CD14-positive monocyte (primary cell): ENCODE measurements at regions not wholly inside any gene's neighbourhood (a gene's known extent, or its start where the extent isn't known, plus 50 kb on each side); places are given as distances from the start of the nearest gene placed in this dataset.

Source experiments
- DNase-seq, 3 donors: peaks; one replicate each; pipeline ENCODE4 v3.0.0-alpha.2; 2011 to 2022
- H2AFZ ChIP-seq: 2 replicates; pipeline ENCODE4 v1.6.0; 2012; ENCODE audit warnings: mild to moderate bottlenecking, low read depth, low read length, inconsistent platforms; ENCODE audit not compliant: insufficient read depth, poor library complexity, severe bottlenecking
- H3K27ac ChIP-seq, 2 donors: 1 replicate in 1 of 2; 2 replicates in 1 of 2; pipeline ENCODE4 v1.5.1; 2012 to 2013; ENCODE audit warnings: low read length in 2 of 2, control low read depth in 1 of 2, inconsistent platforms in 1 of 2, low read depth in 1 of 2, mild to moderate bottlenecking in 1 of 2
- H3K27me3 ChIP-seq, 2 donors: one replicate each; pipeline versions ENCODE4 v1.6.0 to v1.6.1; 2011 to 2013; ENCODE audit warnings: low read length in 2 of 2; ENCODE audit not compliant: control insufficient read depth in 2 of 2, insufficient read depth in 2 of 2
- H3K36me3 ChIP-seq, 2 donors: replicated peaks in 1 of 2; 1 replicate in 1 of 2; 2 replicates in 1 of 2; pipeline versions ENCODE4 v1.5.1 to v1.6.1; 2012 to 2013; ENCODE audit warnings: low read length in 2 of 2, control low read depth in 1 of 2, inconsistent platforms in 1 of 2, mild to moderate bottlenecking in 1 of 2; ENCODE audit not compliant: insufficient read depth in 2 of 2, control insufficient read depth in 1 of 2
- H3K4me1 ChIP-seq, 2 donors: 1 replicate in 1 of 2; 2 replicates in 1 of 2; pipeline versions ENCODE4 v1.5.1 to v1.6.1; 2012 to 2013; ENCODE audit warnings: low read length in 2 of 2, control low read depth in 1 of 2, inconsistent platforms in 1 of 2, mild to moderate bottlenecking in 1 of 2, moderate library complexity in 1 of 2; ENCODE audit not compliant: insufficient read depth in 2 of 2, control insufficient read depth in 1 of 2
- H3K4me2 ChIP-seq: replicated peaks from 2 replicates; pipeline ENCODE3; 2012; ENCODE audit warnings: low read length, moderate library complexity, mild to moderate bottlenecking; ENCODE audit not compliant: poor library complexity, severe bottlenecking; ENCODE audit errors: extremely low read depth
- H3K4me3 ChIP-seq, 3 experiments: fragments of 200-600 bp in 1 of 3; sonication (generic) in 1 of 3; replicated peaks in 1 of 3; 1 replicate in 2 of 3; 2 replicates in 1 of 3; pipeline ENCODE4 v1.5.1; 2011 to 2013; ENCODE audit warnings: low read length in 3 of 3, mild to moderate bottlenecking in 3 of 3, control low read depth in 2 of 3, low read depth in 2 of 3, inconsistent platforms in 1 of 3, moderate library complexity in 1 of 3
- H3K79me2 ChIP-seq: 2 replicates; pipeline ENCODE4 v1.6.0; 2012; ENCODE audit warnings: mild to moderate bottlenecking, control low read depth, inconsistent platforms, low read length, moderate library complexity; ENCODE audit not compliant: insufficient read depth
- H3K9ac ChIP-seq: 2 replicates; pipeline ENCODE4 v1.6.0; 2017; ENCODE audit warnings: low read length, mild to moderate bottlenecking; ENCODE audit not compliant: insufficient read depth, poor library complexity, severe bottlenecking
- H3K9me3 ChIP-seq, 2 donors: replicated peaks in 1 of 2; 1 replicate in 1 of 2; 2 replicates in 1 of 2; pipeline versions ENCODE4 v1.5.1 to v1.6.1; 2012 to 2013; ENCODE audit warnings: low read length in 2 of 2, control low read depth in 1 of 2; ENCODE audit not compliant: control insufficient read depth in 1 of 2, insufficient read depth in 1 of 2
- H4K20me1 ChIP-seq: 2 replicates; pipeline ENCODE4 v1.6.0; 2012; ENCODE audit warnings: mild to moderate bottlenecking, low read length, control low read depth, moderate library complexity; ENCODE audit not compliant: insufficient read depth
- H3K27ac Mint-ChIP-seq, 7 donors: one replicate each; pipeline ENCODE4 v1.8.0; 2020; ENCODE audit warnings: mild to moderate bottlenecking in 7 of 7, mixed read lengths in 7 of 7, moderate library complexity in 6 of 7, inconsistent platforms in 2 of 7
- H3K27me3 Mint-ChIP-seq, 3 donors: one replicate each; pipeline ENCODE4 v1.8.0; 2021 to 2022; ENCODE audit warnings: low read depth in 3 of 3, mild to moderate bottlenecking in 3 of 3, mixed read lengths in 3 of 3, moderate library complexity in 3 of 3, inconsistent platforms in 1 of 3
- H3K36me3 Mint-ChIP-seq, 2 donors: one replicate each; pipeline ENCODE4 v1.8.0; 2020; ENCODE audit warnings: mixed read lengths in 2 of 2, inconsistent platforms in 1 of 2, mild to moderate bottlenecking in 1 of 2
- H3K4me1 Mint-ChIP-seq: one replicate; pipeline ENCODE4 v1.8.0; 2020; ENCODE audit warnings: mild to moderate bottlenecking, mixed read lengths
- H3K4me3 Mint-ChIP-seq, 2 donors: one replicate each; pipeline ENCODE4 v1.8.0; 2020; ENCODE audit warnings: mild to moderate bottlenecking in 2 of 2, mixed read lengths in 2 of 2, moderate library complexity in 1 of 2
- H3K9me3 Mint-ChIP-seq, 7 donors: one replicate each; pipeline ENCODE4 v1.8.0; 2020 to 2022; ENCODE audit warnings: mixed read lengths in 7 of 7, mild to moderate bottlenecking in 6 of 7, moderate library complexity in 6 of 7, inconsistent platforms in 2 of 7
- CTCF ChIP-seq: fragments of 200-600 bp; IDR thresholded peaks from one replicate; pipeline ENCODE4 v1.8.0; 2022; ENCODE audit warnings: antibody characterized with exemption, mild to moderate bottlenecking
- WGBS: methylation state at CpG from one replicate; pipeline ENCODE4 v1.1.5; 2013; ENCODE audit warnings: missing lambda C conversion rate; ENCODE audit not compliant: insufficient coverage; 5-methylcytosine and 5-hydroxymethylcytosine counted together
- intact Hi-C, 2 donors: fragments of 100-400 bp; cut with micrococcal nuclease; formaldehyde crosslinking; loops; one replicate each; pipeline versions ENCODE4 v1.15.0 to v1.15.1; 2023

GRCh38 chr3:99332276-99332675 lies 306.1 kb upstream of the COL8A1 start:
- Histone ChIP-seq H3K36me3 (no peaks in the 10 kb centered on the region), H3K79me2 (no peaks in the 10 kb centered on the region), H2AFZ (no peak overlapping the region), H3K4me3 (no peak overlapping the region), H3K4me2 (no peak overlapping the region), H3K27me3 (no peaks in the 10 kb centered on the region), H3K4me1 (no peaks in the 10 kb centered on the region), H4K20me1 (no peaks in the 10 kb centered on the region), H3K9ac (no peak overlapping the region), H3K27ac (no peak overlapping the region), H3K9me3 (no peaks in the 10 kb centered on the region)
- intact Hi-C loops, result no loop called here
- Mint-ChIP-seq H3K9me3 (peaks cover 0 to 3% (median 0%) of the 10 kb centered on the region in 7 donors), H3K4me1 (no peaks in the 10 kb centered on the region), H3K36me3 (no peaks in the 10 kb centered on the region), H3K27ac (no peak overlapping the region), H3K27me3 (no peaks in the 10 kb centered on the region), H3K4me3 (no peak overlapping the region)
- no peak for TF ChIP-seq CTCF
- no peak for DNase-seq
- WGBS, result no CpG with 5 or more reads among the region's 2 CpGs

GRCh38 chr3:99330924-99331532 lies 307.4 kb upstream of the COL8A1 start:
- no peak overlapping the region for H3K9ac ChIP-seq
- no peaks in the 10 kb centered on the region for H3K27me3 ChIP-seq
- H3K9me3 Mint-ChIP-seq, result peaks cover 0 to 3% (median 2%) of the 10 kb centered on the region in 7 donors
- no peak for DNase-seq
- no peaks in the 10 kb centered on the region for H3K27me3 Mint-ChIP-seq
- no peak overlapping the region for H3K27ac Mint-ChIP-seq
- intact Hi-C loops, result no loop called here
- WGBS, result 100% methylated on average over 1 of the region's 1 CpG
- no peaks in the 10 kb centered on the region for H3K36me3 Mint-ChIP-seq
- H3K9me3 ChIP-seq, result no peaks in the 10 kb centered on the region
- no peaks in the 10 kb centered on the region for H4K20me1 ChIP-seq
- no peaks in the 10 kb centered on the region for H3K4me1 Mint-ChIP-seq
- H3K4me1 ChIP-seq, result no peaks in the 10 kb centered on the region
- no peak overlapping the region for H3K4me2 ChIP-seq
- H3K36me3 ChIP-seq, result no peaks in the 10 kb centered on the region
- no peak overlapping the region for H3K4me3 ChIP-seq
- no peak overlapping the region for H3K27ac ChIP-seq
- no peak overlapping the region for H2AFZ ChIP-seq
- H3K4me3 Mint-ChIP-seq, result no peak overlapping the region
- no peaks in the 10 kb centered on the region for H3K79me2 ChIP-seq
- no peak for TF ChIP-seq CTCF
